Kidney (tissue), 13 donors: ENCODE measurements at regions not wholly inside any gene's neighbourhood (a gene's known extent, or its start where the extent isn't known, plus 50 kb on each side); places are given as distances from the start of the nearest gene placed in this dataset.

ENCODE experiments used
- DNase-seq, 5 donors: peaks; one replicate each; pipeline ENCODE4 v3.0.0-alpha.2; 2013 to 2020
- FAIRE-seq: peaks from 2 replicates; lab custom pipeline; 2012; peaks lifted over from hg19 to GRCh38; lab: Jason Lieb, UNC
- H3K27ac ChIP-seq, 2 donors: one replicate each; pipeline ENCODE4 v1.7.0; 2013; ENCODE audit warnings: low read depth in 2 of 2, low read length in 2 of 2, inconsistent platforms in 1 of 2
- H3K27me3 ChIP-seq: one replicate; pipeline ENCODE4 v1.7.1; 2013; ENCODE audit warnings: low read length, inconsistent platforms; ENCODE audit not compliant: control insufficient read depth, insufficient read depth
- H3K36me3 ChIP-seq, 3 donors: one replicate each; pipeline versions ENCODE4 v1.7.0 to v1.7.1; 2013; ENCODE audit warnings: low read length in 3 of 3, control low read depth in 1 of 3, inconsistent platforms in 1 of 3; ENCODE audit not compliant: insufficient read depth in 3 of 3, control insufficient read depth in 2 of 3
- H3K4me1 ChIP-seq, 3 donors: one replicate each; pipeline versions ENCODE4 v1.7.0 to v1.7.1; 2013; ENCODE audit warnings: low read length in 3 of 3, inconsistent platforms in 1 of 3, low read depth in 1 of 3; ENCODE audit not compliant: control insufficient read depth in 2 of 3, insufficient read depth in 2 of 3
- H3K4me3 ChIP-seq, 3 donors: one replicate each; pipeline versions ENCODE4 v1.7.0 to v1.8.1; 2013; ENCODE audit warnings: low read length in 3 of 3, control low read depth in 1 of 3, inconsistent platforms in 1 of 3
- H3K9ac ChIP-seq, 3 donors: one replicate each; pipeline versions ENCODE4 v1.7.0 to v1.7.1; 2013; ENCODE audit warnings: low read length in 3 of 3, control low read depth in 1 of 3, inconsistent platforms in 1 of 3
- H3K9me3 ChIP-seq, 3 donors: one replicate each; pipeline versions ENCODE4 v1.7.0 to v1.7.1; 2013; ENCODE audit warnings: low read length in 3 of 3, control low read depth in 1 of 3, inconsistent platforms in 1 of 3; ENCODE audit not compliant: control insufficient read depth in 2 of 3, insufficient read depth in 1 of 3
- CTCF ChIP-seq: IDR thresholded peaks from 3 replicates; pipeline ENCODE4 v1.5.1; 2012; ENCODE audit warnings: mild to moderate bottlenecking, moderate library complexity, borderline replicate concordance; ENCODE audit not compliant: insufficient read depth; ENCODE audit errors: extremely low read depth
- intact Hi-C: fragments of 100-400 bp; cut with DNase I; formaldehyde crosslinking; loops from one replicate; pipeline ENCODE4 v1.11.1; 2022
- donor health status: control.
- donor health status: control.
- donor health status: control.
- donor health status: control.
- donor health status: control.
- donor health status: DM: yes; HTN: yes; CAD: no.
- donor health status: Normal renal cell carcinoma (clear cell type).

- Histone ChIP-seq H3K27ac (no peak overlapping the region), H3K27me3 (no peaks in the 10 kb centered on the region), H3K9ac (no peak overlapping the region), H3K4me3 (no peak overlapping the region), H3K9me3 (no peaks in the 10 kb centered on the region), H3K36me3 (no peaks in the 10 kb centered on the region), H3K4me1 (no peaks in the 10 kb centered on the region)
- no peak for FAIRE-seq
- no peak for DNase-seq
- intact Hi-C loops = no loop called here
- no peak for TF ChIP-seq CTCF
Measured at GRCh38 chr2:138949517-138949916, 169.3 kb upstream of the NXPH2 start.

GRCh38 chr2:138948070-138948539 lies 167.9 kb upstream of the NXPH2 start:
- Histone ChIP-seq H3K4me3 (no peak overlapping the region), H3K27me3 (no peaks in the 10 kb centered on the region), H3K4me1 (no peaks in the 10 kb centered on the region), H3K9me3 (no peaks in the 10 kb centered on the region), H3K27ac (no peak overlapping the region), H3K9ac (no peak overlapping the region), H3K36me3 (no peaks in the 10 kb centered on the region)
- intact Hi-C loops = no loop called here
- FAIRE-seq (no peak), DNase-seq (no peak)
- no peak for TF ChIP-seq CTCF

- Histone ChIP-seq H3K4me3 (no peak overlapping the region), H3K9ac (no peak overlapping the region), H3K27me3 (no peaks in the 10 kb centered on the region), H3K4me1 (no peaks in the 10 kb centered on the region), H3K36me3 (no peaks in the 10 kb centered on the region), H3K9me3 (no peaks in the 10 kb centered on the region), H3K27ac (no peak overlapping the region)
- no peak for FAIRE-seq
- intact Hi-C loops = no loop called here
- TF ChIP-seq CTCF = no peak
- DNase-seq = no peak
Measured at GRCh38 chr2:138943470-138943869, 163.3 kb upstream of the NXPH2 start.

GRCh38 chr2:138942466-138942865 lies 162.3 kb upstream of the NXPH2 start:
- no peak for TF ChIP-seq CTCF
- Histone ChIP-seq H3K4me1 (no peaks in the 10 kb centered on the region), H3K9ac (no peak overlapping the region), H3K9me3 (no peaks in the 10 kb centered on the region), H3K4me3 (no peak overlapping the region), H3K27me3 (no peaks in the 10 kb centered on the region), H3K36me3 (no peaks in the 10 kb centered on the region), H3K27ac (no peak overlapping the region)
- intact Hi-C loops = no loop called here
- FAIRE-seq (no peak), DNase-seq (no peak)
